ENCODE measurements at regions not wholly inside any gene's neighbourhood (a gene's known extent, or its start where the extent isn't known, plus 50 kb on each side); places are given as distances from the start of the nearest gene placed in this dataset.

DNA sequence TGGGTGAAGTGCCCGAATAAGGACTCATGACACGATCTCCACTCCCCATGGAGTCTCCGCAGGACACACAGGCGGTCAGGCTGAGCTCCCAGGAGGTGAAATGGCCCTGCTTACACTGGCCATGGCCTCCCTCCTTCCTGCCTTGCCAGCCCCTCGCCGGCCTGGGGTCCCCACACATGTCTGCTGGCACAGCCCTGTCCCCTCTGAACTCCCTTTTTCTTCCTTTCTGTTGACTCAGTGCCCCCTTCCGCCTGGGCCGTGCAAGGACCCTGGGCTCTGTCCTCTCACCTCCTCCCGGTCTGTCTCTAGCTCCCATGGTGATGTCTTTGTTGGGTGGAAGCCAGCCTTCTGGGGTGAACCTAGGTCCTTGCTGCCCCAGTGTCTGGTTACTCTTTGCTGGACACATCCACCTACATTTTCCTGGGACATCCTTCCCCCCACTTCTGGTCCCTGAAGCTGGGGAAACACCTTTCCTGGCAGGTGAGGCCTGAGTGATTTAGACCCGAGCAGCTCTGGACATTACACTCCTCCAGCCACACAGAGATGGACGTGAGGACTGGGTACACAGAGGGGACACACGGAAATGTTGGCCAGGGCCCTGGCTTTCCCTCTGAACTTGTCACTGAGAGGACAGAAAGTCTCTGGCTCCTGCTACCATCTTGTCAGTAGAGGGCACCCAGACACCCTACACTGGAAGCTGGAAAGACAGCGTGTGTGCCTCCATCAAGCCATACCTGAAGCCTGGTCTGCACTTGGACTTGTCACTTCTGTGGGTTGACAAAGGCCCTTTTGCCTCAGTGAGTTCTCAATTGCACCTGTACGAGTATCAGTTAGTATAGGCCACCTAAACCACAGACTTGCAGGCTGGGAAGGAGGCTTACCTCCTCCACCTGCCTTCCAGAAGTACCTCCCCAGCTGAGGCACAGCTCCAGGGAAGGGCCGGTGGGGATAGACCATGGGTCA lies 864.3 kb downstream of the TBC1D22A start:
- TF ChIP-seq, protein P1, sequence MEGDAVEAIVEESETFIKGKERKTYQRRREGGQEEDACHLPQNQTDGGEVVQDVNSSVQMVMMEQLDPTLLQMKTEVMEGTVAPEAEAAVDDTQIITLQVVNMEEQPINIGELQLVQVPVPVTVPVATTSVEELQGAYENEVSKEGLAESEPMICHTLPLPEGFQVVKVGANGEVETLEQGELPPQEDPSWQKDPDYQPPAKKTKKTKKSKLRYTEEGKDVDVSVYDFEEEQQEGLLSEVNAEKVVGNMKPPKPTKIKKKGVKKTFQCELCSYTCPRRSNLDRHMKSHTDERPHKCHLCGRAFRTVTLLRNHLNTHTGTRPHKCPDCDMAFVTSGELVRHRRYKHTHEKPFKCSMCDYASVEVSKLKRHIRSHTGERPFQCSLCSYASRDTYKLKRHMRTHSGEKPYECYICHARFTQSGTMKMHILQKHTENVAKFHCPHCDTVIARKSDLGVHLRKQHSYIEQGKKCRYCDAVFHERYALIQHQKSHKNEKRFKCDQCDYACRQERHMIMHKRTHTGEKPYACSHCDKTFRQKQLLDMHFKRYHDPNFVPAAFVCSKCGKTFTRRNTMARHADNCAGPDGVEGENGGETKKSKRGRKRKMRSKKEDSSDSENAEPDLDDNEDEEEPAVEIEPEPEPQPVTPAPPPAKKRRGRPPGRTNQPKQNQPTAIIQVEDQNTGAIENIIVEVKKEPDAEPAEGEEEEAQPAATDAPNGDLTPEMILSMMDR (IDR thresholded peaks at IDR 0.05; ENCODE audit: low read depth, low read length) = no peak
- no peak for TF ChIP-seq POLR2A (IDR thresholded peaks at IDR 0.05; ENCODE audit: extremely low read depth, insufficient read length)

Measured in NB4 (cell line).